Thymus (tissue), 11 donors: ENCODE measurements at regions not wholly inside any gene's neighbourhood (a gene's known extent, or its start where the extent isn't known, plus 50 kb on each side); places are given as distances from the start of the nearest gene placed in this dataset.

ENCODE experiments used
- DNase-seq, 9 donors: peaks; one replicate each; pipeline ENCODE4 v3.0.0-alpha.2; 2013; ENCODE audit warnings: low spot score in 9 of 9, low read depth in 6 of 9, missing footprints in 1 of 9
- H3K27ac ChIP-seq, 2 donors: one replicate each; pipeline ENCODE4 v1.5.1; 2013; ENCODE audit warnings: control low read depth in 1 of 2, low read depth in 1 of 2, low read length in 1 of 2, mild to moderate bottlenecking in 1 of 2, moderate library complexity in 1 of 2
- H3K27me3 ChIP-seq, 2 donors: one replicate each; pipeline ENCODE4 v1.5.1; 2013; ENCODE audit warnings: low read length in 1 of 2; ENCODE audit not compliant: control insufficient read depth in 2 of 2, insufficient read depth in 1 of 2
- H3K36me3 ChIP-seq, 2 donors: one replicate each; pipeline ENCODE4 v1.5.1; 2013; ENCODE audit warnings: low read length in 1 of 2, mild to moderate bottlenecking in 1 of 2, moderate library complexity in 1 of 2; ENCODE audit not compliant: control insufficient read depth in 2 of 2, insufficient read depth in 2 of 2
- H3K4me1 ChIP-seq, 2 donors: one replicate each; pipeline ENCODE4 v1.5.1; 2013; ENCODE audit warnings: low read length in 2 of 2; ENCODE audit not compliant: control insufficient read depth in 2 of 2, insufficient read depth in 2 of 2
- H3K4me3 ChIP-seq, 2 donors: one replicate each; pipeline ENCODE4 v1.5.1; 2013; ENCODE audit warnings: low read length in 2 of 2, control low read depth in 1 of 2, mild to moderate bottlenecking in 1 of 2
- H3K9me3 ChIP-seq, 2 donors: one replicate each; pipeline ENCODE4 v1.5.1; 2013; ENCODE audit warnings: low read length in 1 of 2, mild to moderate bottlenecking in 1 of 2; ENCODE audit not compliant: control insufficient read depth in 2 of 2, insufficient read depth in 1 of 2
- WGBS: extraction: QIAGEN DNeasy Blood & Tissue Kit; methylation state at CpG from one replicate; pipeline ENCODE4 v1.1.7; 2013; 5-methylcytosine and 5-hydroxymethylcytosine counted together
- donor health status: healthy.

DNA sequence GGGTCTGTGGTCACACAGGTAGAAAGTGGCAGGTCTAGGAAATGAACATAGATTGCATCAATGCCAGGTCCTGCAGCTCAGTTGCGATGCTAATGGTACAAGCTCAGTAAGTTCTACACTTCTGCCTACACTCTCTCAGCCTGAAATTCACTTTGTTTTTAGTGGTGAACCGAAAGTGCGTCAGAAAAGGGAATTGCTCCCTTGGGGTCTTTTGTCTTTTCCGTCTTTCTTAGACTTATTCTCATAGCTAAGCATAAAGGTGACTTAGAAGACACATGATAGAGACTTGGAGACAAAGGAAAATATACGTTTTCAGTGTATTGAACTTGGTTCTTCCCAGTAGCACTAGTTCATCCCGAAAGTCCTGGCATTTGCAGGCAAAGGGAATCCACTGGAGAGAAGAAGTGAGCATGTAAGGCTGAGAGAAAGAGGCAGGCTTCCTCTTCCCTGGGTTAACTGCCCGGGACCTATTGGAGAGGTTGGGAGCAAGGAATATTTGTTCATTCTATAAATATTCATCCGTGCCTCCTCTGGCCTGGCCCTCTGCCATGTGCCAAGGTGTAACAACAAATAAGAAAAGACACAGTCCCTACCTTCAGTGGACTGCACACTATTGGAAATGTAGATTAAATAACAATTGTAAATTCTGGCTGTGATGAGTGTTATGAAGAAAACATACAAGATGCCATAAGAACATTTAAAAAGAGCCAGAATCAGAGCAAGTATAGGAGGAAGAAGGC, 785.8 kb downstream of the MED13L start:
- H3K27ac ChIP-seq = no peak overlapping the region
- no peak overlapping the region for H3K4me3 ChIP-seq
- H3K36me3 ChIP-seq = no peaks in the 10 kb centered on the region
- no peaks in the 10 kb centered on the region for H3K9me3 ChIP-seq
- DNase-seq = no peak
- WGBS = 79% methylated on average over 8 of the region's 8 CpGs
- no peaks in the 10 kb centered on the region for H3K27me3 ChIP-seq
- H3K4me1 ChIP-seq = no peaks in the 10 kb centered on the region

GRCh38 chr12:115489253-115489652, 788.2 kb downstream of the MED13L start:
- Histone ChIP-seq H3K27ac (no peak overlapping the region), H3K4me3 (no peak overlapping the region), H3K9me3 (no peaks in the 10 kb centered on the region), H3K27me3 (no peaks in the 10 kb centered on the region), H3K36me3 (no peaks in the 10 kb centered on the region), H3K4me1 (no peaks in the 10 kb centered on the region)
- WGBS = 93% methylated on average over 8 of the region's 8 CpGs
- no peak for DNase-seq

DNA sequence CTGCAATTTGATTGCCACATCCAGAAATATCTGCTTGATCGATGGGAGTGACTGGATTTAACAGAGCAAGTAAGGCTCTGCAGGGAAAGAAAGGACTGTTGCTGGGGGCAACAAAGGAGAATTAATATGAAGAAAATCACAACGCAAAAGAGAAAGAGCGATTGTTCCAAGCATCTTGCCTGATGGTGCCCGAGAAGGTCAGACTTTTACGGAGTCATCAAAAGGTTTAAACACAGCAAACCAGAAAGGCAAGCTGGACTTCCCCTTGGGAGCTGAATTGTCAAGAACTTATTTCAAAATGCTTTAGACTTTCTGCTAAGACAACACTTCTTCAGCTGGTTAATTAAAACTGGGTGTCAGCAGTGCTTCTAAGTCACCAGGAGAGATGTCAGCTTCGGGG, 791.5 kb downstream of the MED13L start:
- Histone ChIP-seq H3K27me3 (no peaks in the 10 kb centered on the region), H3K4me1 (no peaks in the 10 kb centered on the region), H3K36me3 (no peaks in the 10 kb centered on the region), H3K4me3 (no peak overlapping the region), H3K9me3 (no peaks in the 10 kb centered on the region), H3K27ac (no peak overlapping the region)
- DNase-seq = no peak
- 91% methylated on average over 6 of the region's 6 CpGs for WGBS

GRCh38 chr12:115485503-115485902, 792.0 kb downstream of the MED13L start:
- no peaks in the 10 kb centered on the region for H3K9me3 ChIP-seq
- WGBS = 98% methylated on average over 2 of the region's 2 CpGs
- no peak for DNase-seq
- no peak overlapping the region for H3K4me3 ChIP-seq
- H3K36me3 ChIP-seq = no peaks in the 10 kb centered on the region
- no peaks in the 10 kb centered on the region for H3K27me3 ChIP-seq
- no peaks in the 10 kb centered on the region for H3K4me1 ChIP-seq
- no peak overlapping the region for H3K27ac ChIP-seq

DNA sequence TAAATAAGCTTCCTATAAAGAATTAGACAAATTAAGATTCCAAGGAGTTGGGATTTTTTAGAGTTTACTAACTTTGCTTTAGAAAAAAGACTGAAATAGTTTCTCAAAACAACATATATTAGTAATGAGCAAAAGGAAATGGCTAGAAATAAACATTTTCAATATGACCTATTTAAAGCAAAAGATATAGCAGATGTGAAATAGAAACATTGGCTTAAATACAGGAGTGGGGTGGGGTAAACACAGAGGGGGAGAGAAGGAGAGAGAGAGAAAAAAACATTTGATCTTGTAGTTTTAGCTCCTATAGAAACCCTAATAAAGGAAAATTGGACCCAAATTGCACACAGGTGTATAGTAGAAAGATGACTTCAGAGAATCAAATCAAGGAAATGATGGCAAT, 794.5 kb downstream of the MED13L start:
- H3K9me3 ChIP-seq = no peaks in the 10 kb centered on the region
- no peak overlapping the region for H3K27ac ChIP-seq
- no peak for DNase-seq
- no peaks in the 10 kb centered on the region for H3K4me1 ChIP-seq
- H3K4me3 ChIP-seq = no peak overlapping the region
- H3K36me3 ChIP-seq = no peaks in the 10 kb centered on the region
- H3K27me3 ChIP-seq = no peaks in the 10 kb centered on the region

- DNase-seq = no peak
- Histone ChIP-seq H3K27ac (no peak overlapping the region), H3K27me3 (no peaks in the 10 kb centered on the region), H3K36me3 (no peaks in the 10 kb centered on the region), H3K4me1 (no peaks in the 10 kb centered on the region), H3K9me3 (no peaks in the 10 kb centered on the region), H3K4me3 (no peak overlapping the region)
- 91% methylated on average over 2 of the region's 2 CpGs for WGBS
Observed at GRCh38 chr12:115481141-115481540, 796.4 kb downstream of the MED13L start.

- no peaks in the 10 kb centered on the region for H3K4me1 ChIP-seq
- 82% methylated on average over 2 of the region's 2 CpGs for WGBS
- DNase-seq = no peak
- H3K36me3 ChIP-seq = no peaks in the 10 kb centered on the region
- no peak overlapping the region for H3K27ac ChIP-seq
- no peaks in the 10 kb centered on the region for H3K9me3 ChIP-seq
- H3K4me3 ChIP-seq = no peak overlapping the region
- H3K27me3 ChIP-seq = no peaks in the 10 kb centered on the region
Observed at GRCh38 chr12:115478505-115478904, 794.5 kb upstream of the TBX3 start.

GRCh38 chr12:115474539-115475353, 790.8 kb upstream of the TBX3 start:
- Histone ChIP-seq H3K36me3 (no peaks in the 10 kb centered on the region), H3K27me3 (no peaks in the 10 kb centered on the region), H3K27ac (no peak overlapping the region), H3K4me1 (no peaks in the 10 kb centered on the region), H3K9me3 (no peaks in the 10 kb centered on the region), H3K4me3 (no peak overlapping the region)
- WGBS = 94% methylated on average over 14 of the region's 14 CpGs
- no peak for DNase-seq

- 91% methylated on average over 7 of the region's 7 CpGs for WGBS
- DNase-seq = no peak
- H3K36me3 ChIP-seq = no peaks in the 10 kb centered on the region
Observed at GRCh38 chr12:115473257-115473956, 789.4 kb upstream of the TBX3 start.

More at GRCh38 chr12:115473257-115473956, 789.4 kb upstream of the TBX3 start:
- Histone ChIP-seq H3K27me3 (no peaks in the 10 kb centered on the region), H3K4me3 (no peak overlapping the region), H3K27ac (no peak overlapping the region), H3K9me3 (no peaks in the 10 kb centered on the region), H3K4me1 (no peaks in the 10 kb centered on the region)
